Stimulated activated CD4-positive, alpha-beta T cell treated with anti-CD3 and anti-CD28 coated beads, Interleukin-1b, Interleukin-23, amount 100 ng/mL, for 24 hours (primary cell): ENCODE measurements at regions not wholly inside any gene's neighbourhood (a gene's known extent, or its start where the extent isn't known, plus 50 kb on each side); places are given as distances from the start of the nearest gene placed in this dataset.
"Not testable (repeated sequence)": the region's sequence is repeated elsewhere in the genome, so short reads cannot be mapped to it uniquely, and the experiment has no call there.

Experiments
- DNase-seq, 4 experiments: peaks; one replicate each; pipeline ENCODE4 v3.0.0-alpha.2; 2020; ENCODE audit warnings: low read depth in 4 of 4, low spot score in 1 of 4

DNA sequence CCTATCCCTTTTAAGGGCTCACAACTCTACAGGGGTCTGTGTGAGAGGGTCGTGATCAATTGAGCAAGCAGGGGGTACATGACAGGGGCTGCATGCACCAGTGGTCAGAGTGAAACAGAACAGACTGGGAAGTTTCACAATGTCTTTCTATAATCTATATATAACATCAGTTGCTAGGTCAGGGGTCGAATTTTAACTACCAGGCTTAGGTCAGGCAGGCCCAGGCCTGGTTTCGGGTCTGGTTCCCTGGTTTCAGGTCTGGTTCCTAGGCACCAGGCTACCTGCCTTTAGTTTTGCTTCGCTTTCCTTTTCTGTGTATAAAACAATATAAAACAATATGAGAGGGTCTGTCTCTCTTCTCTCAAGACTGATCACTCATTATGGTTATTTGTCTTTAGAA is 390.2 kb upstream of the CHORDC1 start:
- not testable (repeated sequence) for DNase-seq

DNA sequence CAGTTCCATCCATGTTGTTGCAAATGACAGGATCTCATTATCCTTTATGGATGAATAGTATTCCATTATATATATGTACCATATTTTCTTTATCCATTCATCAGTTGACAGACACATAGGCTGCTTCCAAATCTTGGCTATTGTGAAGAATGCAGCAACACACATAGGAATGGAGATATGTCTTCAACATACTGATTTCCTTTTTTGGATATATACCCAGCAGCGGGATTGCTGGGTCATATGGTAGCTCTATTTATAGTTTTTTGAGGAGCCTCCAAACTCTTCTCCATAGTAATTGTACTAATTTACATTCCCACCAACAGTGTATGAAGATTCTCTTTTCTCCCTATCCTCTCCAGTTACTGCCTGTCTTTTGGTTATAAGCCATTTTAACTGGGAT is 383.9 kb upstream of the CHORDC1 start:
- no peak for DNase-seq

DNA sequence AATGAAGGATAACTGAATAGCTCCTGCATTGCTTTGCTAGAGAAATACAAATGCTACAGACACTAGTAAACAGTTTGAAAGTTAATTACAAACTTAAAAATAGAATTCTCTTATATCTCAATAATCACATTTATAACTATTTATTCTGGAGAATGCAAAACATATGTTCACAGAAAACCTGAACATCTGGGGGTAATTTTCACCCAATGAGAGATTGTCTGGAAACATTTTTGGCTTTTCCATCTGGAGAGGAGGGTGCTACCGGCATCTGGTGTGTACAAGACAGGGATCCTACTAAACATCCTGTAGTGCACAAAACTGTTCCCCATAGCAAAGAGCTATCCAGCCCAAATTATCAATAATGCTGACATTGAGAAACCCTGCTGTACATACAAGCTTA is 378.4 kb upstream of the CHORDC1 start:
- no peak for DNase-seq

DNA sequence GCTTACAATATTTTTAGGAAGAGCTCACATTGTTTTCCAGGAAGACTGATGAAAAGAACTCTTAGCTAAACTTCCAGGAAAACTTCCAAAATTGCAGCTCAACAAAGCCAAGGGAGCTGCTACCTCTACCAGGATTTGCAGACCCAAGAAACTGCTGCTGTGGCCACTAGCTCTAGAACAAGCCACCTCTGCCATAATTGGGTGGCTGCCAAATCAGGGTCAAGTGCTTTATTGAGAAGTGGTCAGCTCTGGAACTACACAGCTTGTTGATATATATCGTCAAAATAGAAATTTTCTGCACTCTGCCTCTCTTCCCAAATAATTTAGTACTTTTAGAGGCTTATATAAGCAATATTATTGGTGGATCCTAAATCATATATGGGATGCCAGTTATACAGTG is 371.8 kb upstream of the CHORDC1 start:
- DNase-seq: no peak

DNA sequence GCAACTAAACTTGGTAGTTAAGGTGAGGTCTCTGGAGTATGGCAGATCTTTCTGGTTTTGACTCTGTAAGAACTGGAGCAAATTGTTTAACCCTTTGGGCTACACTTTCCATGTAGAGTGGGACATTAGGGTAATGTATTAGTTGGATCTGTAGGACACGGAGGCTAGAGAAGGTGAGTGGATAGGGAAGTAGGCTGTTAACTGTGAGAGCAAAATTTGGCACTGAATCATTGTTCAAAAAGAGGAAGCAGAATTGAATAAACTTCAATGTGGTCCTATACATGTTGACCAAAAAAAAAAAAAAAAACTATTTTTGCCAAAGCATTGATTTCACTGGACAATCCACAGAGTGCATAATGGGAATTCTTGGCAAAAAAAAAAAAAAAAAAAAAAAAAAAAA is 370.2 kb upstream of the CHORDC1 start:
- DNase-seq: no peak

DNA sequence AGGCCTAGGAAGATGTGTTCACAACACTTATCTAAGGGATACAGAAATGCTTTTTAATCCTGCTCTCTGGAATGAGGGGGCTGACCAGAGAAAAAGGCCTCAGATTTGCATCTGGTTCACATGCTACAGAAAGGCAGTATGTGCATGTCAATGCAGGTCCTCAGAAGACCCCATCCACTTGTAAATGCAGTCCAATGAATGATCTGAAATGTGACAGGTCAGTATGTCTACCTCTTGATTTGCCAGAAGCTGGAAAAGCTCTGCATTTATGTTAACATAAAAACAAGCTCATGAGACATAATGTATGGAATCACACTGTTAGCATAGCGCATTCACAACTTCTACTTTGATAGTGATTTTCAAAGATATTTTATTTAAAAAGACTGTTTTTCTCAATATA is 367.4 kb upstream of the CHORDC1 start:
- no peak for DNase-seq

DNA sequence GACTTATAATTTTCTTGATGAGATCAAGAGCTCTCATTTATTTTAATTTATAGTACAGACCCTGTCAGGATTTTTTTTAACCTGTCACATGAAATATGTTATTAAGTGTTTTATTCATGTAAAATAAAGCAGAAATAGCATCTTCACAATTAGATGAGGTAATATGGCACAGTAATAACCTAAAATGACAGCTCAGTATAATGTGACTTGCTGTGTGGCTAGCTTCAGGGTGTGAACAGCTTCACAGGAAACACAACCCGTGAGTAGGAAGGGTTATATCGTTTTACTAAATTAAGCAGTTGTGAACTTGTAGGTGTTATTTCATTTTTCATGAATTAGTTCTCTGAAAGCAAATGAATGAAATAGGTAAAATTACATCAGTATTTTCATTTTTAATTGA is 366.9 kb upstream of the CHORDC1 start:
- no peak for DNase-seq

DNA sequence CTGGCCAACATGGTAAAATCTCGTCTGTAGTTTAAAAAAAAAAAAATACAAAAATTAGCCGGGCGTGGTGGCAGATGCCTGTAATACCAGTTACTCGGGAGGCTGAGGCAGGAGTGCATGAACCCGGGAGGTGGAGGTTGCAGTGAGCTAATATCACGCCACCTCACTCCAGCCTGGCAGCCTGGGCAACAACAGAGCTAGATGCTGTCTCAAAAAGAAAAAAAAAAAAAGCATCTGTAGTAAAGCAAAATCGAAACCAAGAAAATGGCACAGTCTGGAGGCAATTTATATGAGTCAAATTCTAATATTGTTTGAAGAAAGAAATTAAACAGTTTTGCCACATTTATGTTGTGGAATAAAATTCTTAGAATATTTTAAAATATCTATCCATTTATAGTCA is 365.0 kb upstream of the CHORDC1 start:
- DNase-seq: no peak

DNA sequence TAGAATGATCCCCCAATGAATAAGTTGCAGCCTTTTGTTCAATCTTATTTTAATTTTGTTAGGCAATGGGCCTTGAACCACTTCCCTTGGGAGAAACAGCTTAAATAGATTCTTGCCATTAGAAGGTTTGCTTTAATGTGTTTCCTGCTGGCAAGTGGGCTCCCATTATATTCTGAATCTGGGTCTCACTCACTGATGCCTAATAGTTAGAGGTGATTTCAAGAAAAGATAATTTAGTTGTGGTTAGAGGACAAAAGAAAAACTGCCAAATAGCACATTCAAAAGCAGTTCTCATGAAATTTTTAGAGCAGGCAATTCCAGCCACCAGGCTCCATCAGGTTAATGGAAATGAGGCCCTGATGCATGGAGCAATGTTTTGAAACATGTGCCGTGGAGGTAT is 362.6 kb upstream of the CHORDC1 start:
- DNase-seq: no peak

DNA sequence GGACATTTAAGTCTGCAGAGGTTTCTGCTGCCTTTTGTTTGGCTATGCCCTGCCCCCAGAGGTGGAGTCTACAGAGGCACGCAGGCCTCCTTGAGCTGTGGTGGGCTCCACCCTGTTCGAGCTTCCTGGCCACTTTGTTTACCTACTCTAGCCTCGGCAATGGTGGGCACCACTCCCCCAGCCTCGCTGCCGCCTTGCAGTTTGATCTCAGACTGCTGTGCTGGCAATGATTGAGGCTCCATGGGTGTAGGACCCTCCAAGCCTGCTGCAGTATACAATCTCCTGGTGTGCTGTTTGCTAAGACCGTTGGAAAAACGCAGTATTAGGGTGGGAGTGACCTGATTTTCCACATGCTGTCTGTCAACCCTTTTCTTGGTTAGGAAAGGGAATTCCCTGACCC is 360.1 kb upstream of the CHORDC1 start:
- not testable (repeated sequence) for DNase-seq

DNA sequence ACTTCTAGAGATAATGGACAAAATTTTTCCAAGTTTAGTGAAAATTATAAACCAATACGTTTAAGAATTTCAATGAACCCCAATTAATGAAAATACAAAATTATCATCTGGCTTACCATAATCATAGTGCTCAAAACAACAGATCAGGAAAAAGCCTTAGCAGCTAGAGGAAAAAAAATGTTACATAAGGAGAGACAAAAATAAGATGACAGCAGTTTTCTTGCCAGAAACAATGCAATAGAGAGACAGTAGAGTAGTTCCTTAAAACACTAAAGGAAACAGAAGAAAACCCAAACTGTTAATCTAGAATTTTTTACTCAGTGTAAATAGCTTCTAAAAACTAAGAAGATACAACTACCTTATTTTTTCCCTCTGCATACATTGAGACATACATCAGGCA is 341.7 kb upstream of the CHORDC1 start:
- DNase-seq: no peak

DNA sequence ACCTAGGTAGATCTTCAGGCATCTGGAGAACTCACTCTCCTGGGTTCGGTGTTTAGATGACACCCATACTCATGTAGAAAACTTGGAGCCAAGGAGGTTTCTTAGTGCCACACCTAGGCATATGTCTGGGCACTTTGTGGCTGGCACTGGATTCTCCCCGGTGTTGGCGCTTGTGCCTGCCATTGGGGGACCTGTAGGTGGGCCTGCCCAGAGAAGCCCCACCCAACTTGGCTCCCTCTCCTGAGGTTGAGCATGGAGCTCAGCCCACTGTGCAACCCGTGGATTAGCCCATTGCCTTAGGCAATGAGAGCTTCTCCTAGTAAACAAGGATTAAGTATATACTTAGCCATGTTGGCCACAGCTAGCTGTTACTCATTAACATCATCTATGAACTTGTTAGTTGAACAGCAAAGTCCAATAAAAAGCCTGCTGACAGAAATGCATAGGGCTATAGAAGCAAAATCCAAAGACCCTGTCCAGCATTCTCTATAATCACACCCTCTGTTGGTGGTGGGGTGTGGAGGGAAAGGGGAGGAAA is 335.5 kb upstream of the CHORDC1 start:
- no peak for DNase-seq

DNA sequence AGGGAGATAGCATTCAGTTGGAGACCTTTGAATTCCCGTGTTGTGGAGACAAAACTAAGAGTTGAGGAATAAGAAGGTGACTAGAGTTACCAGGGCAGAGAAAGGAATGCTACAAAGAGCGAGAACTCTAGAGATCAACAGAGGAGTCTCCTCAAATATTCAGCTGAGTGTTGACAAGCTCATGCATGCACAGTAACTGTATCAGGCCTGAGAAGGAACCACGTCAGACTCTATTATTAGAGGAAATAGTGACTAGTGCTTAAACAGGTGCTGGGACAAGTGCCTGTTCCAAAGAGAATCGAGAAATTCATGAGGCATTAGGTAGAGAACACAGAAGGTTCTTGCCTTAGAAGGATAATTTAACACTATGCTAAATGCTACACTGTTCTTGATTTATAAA is 333.8 kb upstream of the CHORDC1 start:
- no peak for DNase-seq

DNA sequence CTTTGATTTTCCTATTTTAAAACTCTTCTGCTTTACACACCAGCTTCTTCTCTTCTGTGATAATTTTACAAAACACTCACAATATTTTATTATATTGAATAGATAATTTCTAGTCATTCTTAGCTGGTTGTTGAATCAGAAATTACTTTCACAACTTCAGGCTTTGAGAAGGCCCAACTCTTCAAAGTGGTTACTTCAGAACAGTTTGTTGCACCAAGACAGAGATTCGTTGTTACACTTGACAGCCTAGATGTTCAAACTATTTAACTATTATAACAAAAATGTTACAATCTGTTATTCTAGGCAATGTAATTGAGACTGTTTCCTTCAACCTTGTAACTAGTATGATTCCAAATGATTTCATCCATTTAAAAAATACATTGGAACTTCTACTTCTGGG is 333.2 kb upstream of the CHORDC1 start:
- no peak for DNase-seq

DNA sequence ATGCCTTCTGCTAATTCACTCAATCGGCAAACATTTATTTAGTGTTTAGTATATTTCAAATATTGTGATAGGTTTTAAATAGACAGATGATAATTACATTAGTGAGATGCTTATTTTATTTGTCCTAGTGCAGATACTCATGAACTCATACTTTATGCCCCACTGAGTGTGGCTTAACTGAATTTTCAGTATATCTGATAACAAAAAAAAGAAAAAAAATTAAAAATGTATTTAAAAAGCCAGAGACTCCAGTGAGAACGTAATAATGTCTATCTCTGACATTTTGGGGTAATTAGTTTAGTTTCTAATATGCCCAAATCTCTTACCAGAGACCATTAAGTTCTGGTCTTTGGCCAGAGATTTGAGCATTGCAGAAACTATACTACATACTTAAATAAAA is 332.6 kb upstream of the CHORDC1 start:
- DNase-seq: no peak

DNA sequence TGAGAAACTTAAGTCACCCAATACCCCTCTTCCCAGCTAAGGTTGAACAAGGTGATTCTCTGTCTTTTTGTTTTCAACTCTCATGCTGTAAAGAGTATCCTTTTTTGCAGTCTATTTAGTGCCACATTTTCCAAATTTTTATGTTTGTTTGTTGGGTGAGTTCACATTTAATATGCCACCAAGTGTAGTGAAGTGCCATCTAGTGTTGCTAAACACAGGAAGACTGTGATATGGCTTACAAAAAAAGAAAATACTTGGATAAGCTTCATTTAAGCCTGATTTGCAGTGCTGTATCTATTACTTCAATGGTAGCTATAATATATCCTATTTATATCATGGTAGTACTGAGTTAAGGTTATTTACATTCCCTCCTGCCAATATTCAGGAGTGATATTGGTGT is 319.2 kb upstream of the CHORDC1 start:
- DNase-seq: no peak

DNA sequence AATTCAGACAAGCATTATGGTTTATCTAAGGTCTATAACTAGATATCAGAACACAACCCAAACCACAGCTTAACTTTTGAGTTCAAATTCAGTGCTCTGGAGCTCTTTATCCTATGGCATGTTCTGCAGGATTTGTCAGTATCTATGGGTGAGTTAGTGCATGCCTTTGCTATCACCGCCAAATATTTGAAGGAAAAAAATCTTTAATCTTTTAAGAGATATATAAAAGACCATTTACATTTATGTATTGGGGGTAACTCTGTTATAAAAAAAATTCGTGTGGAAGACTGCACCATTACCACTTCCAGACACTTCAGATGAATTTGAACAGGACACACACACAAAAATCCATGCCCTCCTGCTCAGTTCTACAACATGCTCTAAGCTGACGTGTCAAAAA is 313.5 kb upstream of the CHORDC1 start:
- no peak for DNase-seq

DNA sequence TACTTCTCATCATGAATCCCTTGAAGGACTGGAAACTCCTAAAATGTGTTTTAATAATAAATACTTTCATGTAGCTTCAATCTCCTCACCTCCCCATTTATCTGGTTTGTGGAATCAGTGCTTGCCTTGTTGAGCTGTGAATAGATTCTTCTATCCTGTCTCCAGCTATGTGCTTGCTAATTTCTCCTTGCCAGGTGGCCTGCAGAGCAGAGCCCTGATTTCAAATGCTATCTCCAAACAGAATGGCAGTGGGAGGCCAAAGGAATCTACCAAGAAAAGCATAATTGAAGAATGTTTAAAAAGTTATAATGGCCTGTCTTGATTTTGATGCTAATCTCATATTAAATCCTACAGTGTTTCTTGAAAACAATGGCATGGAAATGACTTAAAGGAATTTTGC is 309.3 kb upstream of the CHORDC1 start:
- no peak for DNase-seq

DNA sequence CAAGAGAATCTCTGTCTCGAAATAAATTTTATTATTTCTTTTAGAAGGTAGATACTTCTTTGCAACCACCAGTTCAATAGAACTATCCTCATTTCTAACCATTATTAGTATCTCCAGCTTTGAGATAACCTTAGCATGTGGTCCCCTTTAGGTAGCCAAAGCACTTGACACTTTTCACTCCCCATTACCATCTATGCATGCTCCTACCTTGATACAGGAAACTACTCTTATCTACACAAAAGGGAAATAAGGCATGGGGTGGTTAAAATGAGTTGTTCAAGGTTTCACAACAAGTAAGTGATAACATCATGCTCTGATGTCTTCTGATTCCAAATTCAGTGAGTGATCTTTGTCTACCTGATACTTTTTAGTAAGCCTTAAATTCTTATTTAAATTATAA is 308.2 kb upstream of the CHORDC1 start:
- no peak for DNase-seq

DNA sequence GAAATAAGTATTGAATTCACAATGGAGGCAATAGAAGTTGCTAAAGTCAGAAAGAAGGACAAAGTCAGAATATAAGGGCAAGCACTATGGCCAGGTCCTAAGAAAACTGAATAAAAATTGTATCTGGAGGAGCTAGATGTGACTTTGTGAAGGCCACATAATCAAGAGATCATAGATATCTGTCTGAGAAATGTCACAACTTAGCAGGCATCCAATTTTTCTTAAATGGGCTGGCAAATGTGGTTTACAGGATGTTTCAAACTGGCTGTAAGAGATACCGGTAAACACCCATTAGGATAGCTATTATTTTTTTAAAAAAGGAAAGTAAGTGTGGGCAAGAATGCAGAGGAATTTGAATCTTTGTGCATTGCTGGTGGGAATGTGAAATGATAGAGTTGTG is 303.1 kb upstream of the CHORDC1 start:
- no peak for DNase-seq

DNA sequence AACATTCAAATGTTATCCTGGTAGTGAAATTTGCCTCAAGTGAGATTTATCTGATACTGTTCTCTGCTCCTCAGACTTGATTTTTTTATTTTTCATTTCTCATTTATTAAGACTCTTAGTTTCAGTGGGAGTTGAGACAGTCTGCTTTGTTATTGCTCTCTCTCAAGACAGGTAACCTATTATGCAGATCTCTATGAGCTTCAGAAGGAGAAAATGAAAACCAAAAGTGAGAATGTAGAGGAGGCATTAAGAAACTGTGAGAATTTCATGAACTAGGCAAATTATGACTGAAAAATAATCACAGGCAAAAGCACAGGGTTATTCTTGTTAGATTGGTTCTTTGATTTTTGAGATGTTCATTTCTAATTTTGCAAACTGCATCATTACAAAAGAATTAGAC is 290.0 kb upstream of the CHORDC1 start:
- DNase-seq: no peak

DNA sequence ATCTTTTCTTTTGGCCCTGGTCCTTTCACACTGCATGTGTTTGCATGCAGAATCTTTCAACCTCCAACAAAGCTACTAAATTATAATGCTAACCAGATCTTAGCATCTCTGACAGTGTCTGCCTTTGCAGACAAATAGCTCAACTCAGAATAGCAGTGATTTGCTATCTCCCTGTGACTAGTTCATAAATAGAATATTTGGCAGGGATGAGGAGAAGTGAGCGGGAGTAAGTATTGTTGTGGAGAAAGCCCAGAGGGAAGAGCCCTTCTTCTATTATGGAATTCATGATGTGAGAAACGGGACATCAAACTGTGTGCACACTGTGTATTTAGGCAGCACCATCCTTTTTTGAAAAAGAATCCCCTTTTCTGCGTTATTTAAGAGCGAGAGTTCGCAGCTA is 288.0 kb upstream of the CHORDC1 start:
- no peak for DNase-seq

DNA sequence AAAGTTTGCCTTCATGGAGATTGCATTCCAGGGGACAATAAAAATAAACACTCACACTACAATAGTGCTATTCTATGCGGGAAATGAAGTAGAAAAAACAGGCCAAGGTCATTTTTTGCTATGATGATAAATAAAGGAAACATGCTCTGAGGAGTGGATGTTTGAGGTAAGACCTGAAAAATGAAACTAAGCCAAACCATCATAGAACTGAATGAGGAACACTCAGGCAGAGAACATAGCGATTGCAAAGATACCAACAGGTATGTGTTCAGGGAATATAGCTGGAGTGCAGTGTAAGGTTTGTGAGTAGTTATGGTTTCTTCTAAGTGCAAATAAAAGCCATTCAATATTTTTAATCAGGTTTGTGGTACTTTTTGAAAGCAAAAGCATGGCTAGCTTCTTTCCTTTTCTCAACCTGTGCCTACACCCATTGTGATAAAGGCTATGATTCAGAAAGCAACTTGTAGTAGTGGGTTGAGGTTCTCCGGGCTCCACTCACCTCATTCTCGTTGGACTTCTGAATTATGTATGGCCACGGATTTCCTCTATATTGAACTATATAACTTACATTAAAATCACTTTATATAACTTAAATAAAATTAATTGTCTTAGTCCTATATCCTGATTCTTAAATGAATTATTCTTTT is 278.2 kb upstream of the CHORDC1 start:
- no peak for DNase-seq

DNA sequence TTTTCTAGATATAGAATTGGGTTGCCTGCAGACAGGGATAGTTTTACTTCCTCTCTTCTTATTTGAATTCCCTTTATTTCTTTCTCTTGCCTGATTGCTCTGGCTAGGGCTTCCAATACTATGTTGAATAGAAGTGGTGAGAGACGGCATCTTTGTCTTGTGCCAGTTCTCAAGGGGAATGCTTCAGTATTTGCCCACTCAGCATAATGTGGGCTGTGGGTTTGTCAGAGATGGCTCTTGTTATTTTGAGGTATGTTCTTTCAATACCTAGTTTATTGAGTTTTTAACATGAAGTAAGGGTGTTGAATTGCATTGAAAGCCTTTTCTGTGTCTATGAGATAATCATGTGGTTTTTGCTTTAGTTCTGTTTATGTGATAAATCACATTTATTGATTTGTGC is 273.9 kb upstream of the CHORDC1 start:
- DNase-seq: no peak
